ENCODE measurements at regions not wholly inside any gene's neighbourhood (a gene's known extent, or its start where the extent isn't known, plus 50 kb on each side); places are given as distances from the start of the nearest gene placed in this dataset.

DNA sequence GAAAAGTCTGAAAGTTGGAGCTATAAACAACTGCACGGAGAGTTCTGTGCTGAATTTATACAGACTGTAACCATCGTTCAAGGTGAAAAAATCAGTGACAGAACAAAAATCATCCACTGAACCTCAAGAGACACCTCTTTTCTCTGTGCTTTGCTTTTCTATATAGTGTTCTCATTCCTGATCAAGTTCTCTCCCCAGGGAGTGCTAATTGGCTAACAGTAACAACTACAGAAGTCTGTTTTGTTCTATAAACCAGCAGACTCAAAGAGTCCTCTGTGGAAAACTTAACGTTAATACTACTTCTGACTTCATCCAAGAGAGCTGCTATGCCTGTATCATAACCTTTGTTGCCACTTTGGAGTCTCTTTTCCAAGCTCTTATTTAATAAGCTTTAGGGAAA is 1388.3 kb upstream of the C9orf72 start:
- DNase-seq = no peak
- H3K9me3 ChIP-seq (ENCODE audit: control extremely low read depth in 1 of 5, control insufficient read depth in 4 of 5, insufficient read depth in 2 of 5, low read depth in 1 of 5, low read length in 4 of 5) = peaks cover 0 to 1% (median 0%) of the 10 kb centered on the region in 5 experiments
- no peaks in the 10 kb centered on the region for H3K27me3 ChIP-seq (replicated peaks in 2 of 5; ENCODE audit: control insufficient read depth in 4 of 5, insufficient read depth in 5 of 5, low read length in 4 of 5)
- H3K4me1 ChIP-seq (ENCODE audit: control extremely low read depth in 1 of 4, control insufficient read depth in 4 of 4, insufficient read depth in 4 of 4, low read length in 3 of 4) = no peaks in the 10 kb centered on the region
- no peak overlapping the region for H3K27ac ChIP-seq (ENCODE audit: insufficient read depth in 1 of 2, low read depth in 1 of 2, low read length in 2 of 2, poor library complexity in 1 of 2, severe bottlenecking in 2 of 2)
- POLR2A ChIA-PET = no interaction called here
- no peak overlapping the region for H3K4me3 ChIP-seq (ENCODE audit: control insufficient read depth in 1 of 7, extremely low read depth in 1 of 7, insufficient read depth in 4 of 7, low read depth in 2 of 7, low read length in 6 of 7)
- no peaks in the 10 kb centered on the region for H3K36me3 ChIP-seq (ENCODE audit: control insufficient read depth in 4 of 4, insufficient read depth in 4 of 4, low read length in 3 of 4)
- 96% methylated on average over 3 of the region's 3 CpGs for WGBS (ENCODE audit: insufficient coverage)
- CTCF ChIA-PET = no interaction called here

DNA sequence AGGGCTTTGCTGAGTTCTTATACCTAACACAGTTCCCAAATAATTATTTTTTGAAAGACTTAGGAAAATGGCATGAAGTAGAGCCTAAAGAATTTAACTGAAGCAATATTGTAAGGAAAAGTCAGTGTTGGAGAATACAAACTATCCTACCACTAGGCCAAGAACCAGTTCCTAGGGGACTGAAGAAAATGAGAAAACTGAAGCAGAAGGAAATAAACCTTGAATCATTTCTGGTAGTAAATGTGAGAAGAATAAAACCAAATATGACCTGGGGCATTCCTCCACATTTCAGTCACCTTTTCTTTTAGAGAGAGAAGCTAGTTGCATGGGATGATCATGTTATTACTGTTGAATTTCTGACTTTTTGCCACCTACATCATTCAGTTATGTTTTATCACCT is 1393.9 kb upstream of the C9orf72 start:
- DNase-seq = no peak
- Histone ChIP-seq H3K27ac (ENCODE audit: insufficient read depth in 1 of 2, low read depth in 1 of 2, low read length in 2 of 2, poor library complexity in 1 of 2, severe bottlenecking in 2 of 2) (no peak overlapping the region), H3K27me3 (replicated peaks in 2 of 5; ENCODE audit: control insufficient read depth in 4 of 5, insufficient read depth in 5 of 5, low read length in 4 of 5) (peaks cover 0 to 3% (median 0%) of the 10 kb centered on the region in 5 experiments), H3K9me3 (ENCODE audit: control extremely low read depth in 1 of 5, control insufficient read depth in 4 of 5, insufficient read depth in 2 of 5, low read depth in 1 of 5, low read length in 4 of 5) (peaks cover 0 to 2% (median 0%) of the 10 kb centered on the region in 5 experiments), H3K4me3 (ENCODE audit: control insufficient read depth in 1 of 7, extremely low read depth in 1 of 7, insufficient read depth in 4 of 7, low read depth in 2 of 7, low read length in 6 of 7) (no peak overlapping the region), H3K36me3 (ENCODE audit: control insufficient read depth in 4 of 4, insufficient read depth in 4 of 4, low read length in 3 of 4) (no peaks in the 10 kb centered on the region), H3K4me1 (ENCODE audit: control extremely low read depth in 1 of 4, control insufficient read depth in 4 of 4, insufficient read depth in 4 of 4, low read length in 3 of 4) (no peaks in the 10 kb centered on the region)
- POLR2A ChIA-PET = no interaction called here
- CTCF ChIA-PET = no interaction called here

DNA sequence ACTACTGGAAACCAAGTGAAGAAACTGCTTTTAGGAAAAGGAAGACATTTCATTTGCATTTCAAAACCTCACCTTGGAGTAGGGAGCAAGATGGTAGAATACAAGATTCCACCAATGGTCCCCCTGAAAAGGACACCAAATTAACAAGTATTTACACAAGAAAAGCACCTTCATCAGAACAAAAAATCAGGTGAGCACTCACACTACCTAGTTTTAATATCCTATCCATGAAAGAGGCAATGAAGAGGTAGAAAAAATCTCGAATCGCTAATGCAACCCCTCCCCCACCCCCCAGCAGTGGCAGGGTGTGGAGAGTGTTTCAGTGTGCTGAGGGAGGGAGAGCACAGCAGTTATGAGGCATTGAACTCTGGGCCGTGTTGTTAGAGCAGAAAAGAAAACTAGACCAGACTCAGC is 1397.0 kb upstream of the C9orf72 start:
- CTCF ChIA-PET = no interaction called here
- POLR2A ChIA-PET = no interaction called here
- 100% methylated on average over 1 of the region's 3 CpGs for WGBS (ENCODE audit: insufficient coverage)

DNA sequence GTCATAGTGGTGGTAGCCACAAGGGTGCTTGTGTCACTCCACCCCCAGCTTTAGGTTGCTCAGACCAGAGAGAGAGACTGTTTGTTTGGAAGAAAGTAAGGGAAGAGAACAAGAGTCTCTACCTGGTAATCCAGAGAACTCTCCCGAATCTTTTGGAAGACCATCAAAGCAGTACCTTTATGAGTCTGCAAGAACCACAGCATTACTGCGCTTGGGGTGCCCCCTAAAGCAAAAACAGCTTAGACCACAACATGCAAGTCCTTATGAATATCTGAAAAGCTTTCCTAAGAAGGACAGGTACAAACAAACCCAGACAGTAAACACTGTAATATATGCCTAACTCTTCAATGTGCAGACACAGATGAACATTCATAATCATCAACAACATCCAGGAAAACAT is 1398.6 kb upstream of the C9orf72 start:
- no peak overlapping the region for H3K27ac ChIP-seq (ENCODE audit: insufficient read depth in 1 of 2, low read depth in 1 of 2, low read length in 2 of 2, poor library complexity in 1 of 2, severe bottlenecking in 2 of 2)
- 25% methylated on average over 2 of the region's 2 CpGs for WGBS (ENCODE audit: insufficient coverage)
- DNase-seq = peak; percentile 4 to 32 (median 30)
- ChIA-PET CTCF (interaction anchor here (0.8 to 1.3 kb wide), 5 partner anchors 13 to 200 kb away, joined by 3 to 4 read pairs (median 3); no protein-coding TSS in a partner anchor), POLR2A (no interaction called here)
- H3K4me3 ChIP-seq (ENCODE audit: control insufficient read depth in 1 of 7, extremely low read depth in 1 of 7, insufficient read depth in 4 of 7, low read depth in 2 of 7, low read length in 6 of 7) = no peak overlapping the region
- no peaks in the 10 kb centered on the region for H3K36me3 ChIP-seq (ENCODE audit: control insufficient read depth in 4 of 4, insufficient read depth in 4 of 4, low read length in 3 of 4)
- peaks cover 0 to 2% (median 0%) of the 10 kb centered on the region in 5 experiments for H3K9me3 ChIP-seq (ENCODE audit: control extremely low read depth in 1 of 5, control insufficient read depth in 4 of 5, insufficient read depth in 2 of 5, low read depth in 1 of 5, low read length in 4 of 5)
- H3K27me3 ChIP-seq (replicated peaks in 2 of 5; ENCODE audit: control insufficient read depth in 4 of 5, insufficient read depth in 5 of 5, low read length in 4 of 5) = peaks cover 0 to 3% (median 0%) of the 10 kb centered on the region in 5 experiments
- H3K4me1 ChIP-seq (ENCODE audit: control extremely low read depth in 1 of 4, control insufficient read depth in 4 of 4, insufficient read depth in 4 of 4, low read length in 3 of 4) = no peaks in the 10 kb centered on the region

More for the DNA sequence above, 1397.0 kb upstream of the C9orf72 start:
- Histone ChIP-seq H3K27ac (ENCODE audit: insufficient read depth in 1 of 2, low read depth in 1 of 2, low read length in 2 of 2, poor library complexity in 1 of 2, severe bottlenecking in 2 of 2) (no peak overlapping the region), H3K4me3 (ENCODE audit: control insufficient read depth in 1 of 7, extremely low read depth in 1 of 7, insufficient read depth in 4 of 7, low read depth in 2 of 7, low read length in 6 of 7) (no peak overlapping the region), H3K36me3 (ENCODE audit: control insufficient read depth in 4 of 4, insufficient read depth in 4 of 4, low read length in 3 of 4) (no peaks in the 10 kb centered on the region), H3K4me1 (ENCODE audit: control extremely low read depth in 1 of 4, control insufficient read depth in 4 of 4, insufficient read depth in 4 of 4, low read length in 3 of 4) (no peaks in the 10 kb centered on the region), H3K9me3 (ENCODE audit: control extremely low read depth in 1 of 5, control insufficient read depth in 4 of 5, insufficient read depth in 2 of 5, low read depth in 1 of 5, low read length in 4 of 5) (peaks cover 0 to 2% (median 0%) of the 10 kb centered on the region in 5 experiments), H3K27me3 (replicated peaks in 2 of 5; ENCODE audit: control insufficient read depth in 4 of 5, insufficient read depth in 5 of 5, low read length in 4 of 5) (peaks cover 0 to 3% (median 0%) of the 10 kb centered on the region in 5 experiments)
- no peak for DNase-seq

DNA sequence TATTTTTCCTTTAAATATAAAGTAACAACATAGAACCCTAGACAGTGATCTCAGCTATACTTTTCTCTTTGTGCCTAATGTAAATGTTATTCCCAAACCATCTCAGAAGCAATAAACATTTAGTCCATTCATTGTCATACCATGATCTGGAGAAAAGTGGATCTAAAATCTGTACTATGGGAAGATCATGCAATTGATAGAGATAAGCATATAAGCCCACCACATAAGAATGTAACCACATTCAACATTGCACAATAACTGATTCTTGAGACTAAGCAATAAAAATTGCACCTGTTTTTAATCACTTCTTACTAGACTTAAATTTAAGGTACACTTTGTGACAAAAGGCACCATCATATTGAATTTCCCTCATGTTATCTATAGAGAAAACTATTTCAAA is 1403.0 kb upstream of the C9orf72 start:
- H3K27me3 ChIP-seq (replicated peaks in 2 of 5; ENCODE audit: control insufficient read depth in 4 of 5, insufficient read depth in 5 of 5, low read length in 4 of 5) = peaks cover 0 to 10% (median 0%) of the 10 kb centered on the region in 5 experiments
- CTCF ChIA-PET = no interaction called here
- no peaks in the 10 kb centered on the region for H3K9me3 ChIP-seq (ENCODE audit: control extremely low read depth in 1 of 5, control insufficient read depth in 4 of 5, insufficient read depth in 2 of 5, low read depth in 1 of 5, low read length in 4 of 5)
- no peak for DNase-seq
- POLR2A ChIA-PET = no interaction called here
- H3K4me1 ChIP-seq (ENCODE audit: control extremely low read depth in 1 of 4, control insufficient read depth in 4 of 4, insufficient read depth in 4 of 4, low read length in 3 of 4) = no peaks in the 10 kb centered on the region
- no peak overlapping the region for H3K4me3 ChIP-seq (ENCODE audit: control insufficient read depth in 1 of 7, extremely low read depth in 1 of 7, insufficient read depth in 4 of 7, low read depth in 2 of 7, low read length in 6 of 7)
- H3K27ac ChIP-seq (ENCODE audit: insufficient read depth in 1 of 2, low read depth in 1 of 2, low read length in 2 of 2, poor library complexity in 1 of 2, severe bottlenecking in 2 of 2) = no peak overlapping the region
- H3K36me3 ChIP-seq (ENCODE audit: control insufficient read depth in 4 of 4, insufficient read depth in 4 of 4, low read length in 3 of 4) = no peaks in the 10 kb centered on the region

DNA sequence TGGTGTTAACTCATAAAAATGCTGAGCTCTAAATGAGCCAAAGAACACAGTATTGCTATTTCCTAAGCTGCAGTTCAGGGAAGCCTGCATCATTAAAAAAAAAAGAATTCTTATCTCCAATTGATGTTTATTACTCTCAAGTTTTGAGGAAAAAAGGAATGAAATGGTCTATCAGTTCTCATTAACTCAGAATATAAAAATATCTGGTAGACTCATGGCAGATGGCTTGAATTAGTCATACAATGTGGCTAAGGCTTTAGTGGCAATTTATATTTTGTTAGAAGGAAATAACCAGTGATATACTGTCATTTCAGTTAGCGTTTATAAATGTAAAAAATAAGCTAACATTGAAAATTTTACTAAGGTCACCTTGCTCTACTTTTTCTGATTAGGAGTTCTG is 1403.4 kb upstream of the C9orf72 start:
- ChIA-PET CTCF (no interaction called here), POLR2A (no interaction called here)
- Histone ChIP-seq H3K9me3 (ENCODE audit: control extremely low read depth in 1 of 5, control insufficient read depth in 4 of 5, insufficient read depth in 2 of 5, low read depth in 1 of 5, low read length in 4 of 5) (no peaks in the 10 kb centered on the region), H3K27me3 (replicated peaks in 2 of 5; ENCODE audit: control insufficient read depth in 4 of 5, insufficient read depth in 5 of 5, low read length in 4 of 5) (peaks cover 0 to 10% (median 0%) of the 10 kb centered on the region in 5 experiments), H3K4me3 (ENCODE audit: control insufficient read depth in 1 of 7, extremely low read depth in 1 of 7, insufficient read depth in 4 of 7, low read depth in 2 of 7, low read length in 6 of 7) (no peak overlapping the region), H3K4me1 (ENCODE audit: control extremely low read depth in 1 of 4, control insufficient read depth in 4 of 4, insufficient read depth in 4 of 4, low read length in 3 of 4) (no peaks in the 10 kb centered on the region), H3K27ac (ENCODE audit: insufficient read depth in 1 of 2, low read depth in 1 of 2, low read length in 2 of 2, poor library complexity in 1 of 2, severe bottlenecking in 2 of 2) (no peak overlapping the region), H3K36me3 (ENCODE audit: control insufficient read depth in 4 of 4, insufficient read depth in 4 of 4, low read length in 3 of 4) (no peaks in the 10 kb centered on the region)
- no peak for DNase-seq
- WGBS (ENCODE audit: insufficient coverage) = no CpG with 5 or more reads among the region's 1 CpG

DNA sequence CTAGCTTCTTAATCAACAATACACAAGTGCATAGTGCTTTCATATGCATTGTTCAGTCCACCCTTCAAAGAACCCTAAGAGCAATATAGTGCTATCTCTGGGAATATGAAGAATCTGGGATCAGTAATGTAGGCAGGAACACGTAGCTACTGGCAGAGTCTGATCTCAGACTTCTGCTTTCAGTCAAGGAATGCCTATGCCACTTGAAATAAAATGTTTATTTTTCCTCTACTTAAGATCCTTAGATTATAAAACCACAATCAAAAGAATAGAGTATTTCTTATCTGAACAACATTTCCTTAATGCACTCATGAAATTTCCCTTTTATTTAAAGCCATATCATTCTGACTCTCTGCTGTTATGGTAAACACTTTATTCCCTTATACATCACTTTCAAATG is 1407.8 kb upstream of the C9orf72 start:
- Histone ChIP-seq H3K36me3 (ENCODE audit: control insufficient read depth in 4 of 4, insufficient read depth in 4 of 4, low read length in 3 of 4) (no peaks in the 10 kb centered on the region), H3K27ac (ENCODE audit: insufficient read depth in 1 of 2, low read depth in 1 of 2, low read length in 2 of 2, poor library complexity in 1 of 2, severe bottlenecking in 2 of 2) (no peak overlapping the region), H3K9me3 (ENCODE audit: control extremely low read depth in 1 of 5, control insufficient read depth in 4 of 5, insufficient read depth in 2 of 5, low read depth in 1 of 5, low read length in 4 of 5) (no peaks in the 10 kb centered on the region), H3K4me3 (ENCODE audit: control insufficient read depth in 1 of 7, extremely low read depth in 1 of 7, insufficient read depth in 4 of 7, low read depth in 2 of 7, low read length in 6 of 7) (no peak overlapping the region), H3K4me1 (ENCODE audit: control extremely low read depth in 1 of 4, control insufficient read depth in 4 of 4, insufficient read depth in 4 of 4, low read length in 3 of 4) (no peaks in the 10 kb centered on the region), H3K27me3 (replicated peaks in 2 of 5; ENCODE audit: control insufficient read depth in 4 of 5, insufficient read depth in 5 of 5, low read length in 4 of 5) (peaks cover 0 to 15% (median 0%) of the 10 kb centered on the region in 5 experiments)
- WGBS (ENCODE audit: insufficient coverage) = 60% methylated on average over 1 of the region's 1 CpG
- CTCF ChIA-PET = no interaction called here
- DNase-seq = peak in 1 of 3 donors; percentile 1
- POLR2A ChIA-PET = no interaction called here
